ENCODE measurements at regions not wholly inside any gene's neighbourhood (a gene's known extent, or its start where the extent isn't known, plus 50 kb on each side); places are given as distances from the start of the nearest gene placed in this dataset.

DNA sequence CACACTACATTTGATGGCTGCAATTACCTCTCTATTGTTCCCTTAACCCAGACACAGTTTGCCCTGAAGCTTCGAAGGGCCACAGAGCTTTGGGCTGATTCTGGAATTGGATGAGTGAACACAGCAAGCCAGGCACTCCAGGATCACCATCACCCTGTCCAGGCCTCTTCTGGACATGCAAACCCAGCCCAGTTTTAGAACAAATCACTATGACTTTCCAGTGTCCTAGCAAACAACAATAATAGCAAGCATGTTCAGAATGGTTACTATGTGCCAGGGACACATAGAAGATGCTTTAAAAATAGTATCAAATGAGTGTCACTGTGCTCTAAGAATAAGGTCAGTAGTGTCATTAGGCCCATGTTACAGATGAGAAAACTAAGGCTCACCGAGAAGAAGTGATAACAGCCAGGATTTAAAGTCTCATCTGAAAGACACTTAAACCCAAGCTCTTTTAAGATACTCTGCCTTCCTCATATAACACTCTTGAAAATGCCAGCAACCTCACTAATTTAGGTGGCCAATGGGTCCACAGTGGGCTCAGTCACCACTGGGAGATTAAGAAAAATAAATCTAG lies 191.7 kb upstream of the STK17B start:
- DNase-seq: no peak

- DNase-seq: no peak
Observed at GRCh38 chr2:196365145-196365544, 193.8 kb upstream of the STK17B start.

- peak; percentile 65 for DNase-seq
Observed at GRCh38 chr2:196365923-196366322, 194.5 kb upstream of the STK17B start.

- no peak for DNase-seq
Observed at GRCh38 chr2:196367633-196368032, 196.3 kb upstream of the STK17B start.

- no peak for DNase-seq
Observed at GRCh38 chr2:196368546-196369225, 197.3 kb upstream of the STK17B start.

- no peak for DNase-seq
Observed at GRCh38 chr2:196369967-196370366, 198.6 kb upstream of the STK17B start.

GRCh38 chr2:196370381-196370780 lies 199.0 kb upstream of the STK17B start:
- no peak for DNase-seq

GRCh38 chr2:196372276-196372809 lies 201.0 kb upstream of the STK17B start:
- no peak for DNase-seq

DNA sequence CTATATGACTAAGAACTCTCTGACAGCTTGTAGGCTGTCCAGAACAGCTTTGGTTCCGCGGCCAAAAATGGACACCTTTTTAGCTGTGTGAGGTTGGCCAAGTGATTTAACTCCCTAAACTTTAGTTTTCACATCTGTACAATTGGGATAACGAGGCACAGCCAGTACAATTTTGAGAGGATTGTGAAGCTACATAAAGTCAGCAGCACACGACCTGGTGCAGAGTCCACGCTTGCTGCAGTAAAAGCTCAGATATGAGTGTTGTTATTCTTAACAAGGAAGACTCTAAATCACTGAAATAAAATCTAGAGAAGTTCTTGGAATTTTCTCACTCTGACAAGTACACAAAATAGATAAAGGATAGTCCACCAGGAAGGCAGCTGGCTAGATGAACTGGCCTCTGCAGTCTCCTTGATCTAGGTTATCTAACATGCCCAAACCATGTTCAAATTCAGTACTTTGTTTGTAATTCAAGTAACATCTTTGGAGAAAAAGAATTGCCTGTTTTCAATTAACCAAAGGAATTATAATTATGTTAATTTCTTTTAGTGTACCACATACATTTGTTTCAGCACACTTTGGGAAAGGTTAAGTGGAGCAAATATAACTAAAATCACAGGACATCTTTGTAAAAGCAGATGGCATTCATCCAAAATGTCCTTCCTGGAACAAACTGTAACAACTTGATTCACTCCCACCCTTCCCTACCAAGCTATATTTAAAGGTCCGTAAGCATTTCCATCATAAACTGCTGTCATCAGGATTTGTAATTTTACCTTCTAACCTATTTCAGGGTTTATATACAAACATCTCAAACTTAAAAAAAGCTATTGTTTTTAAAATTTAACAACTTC lies 201.7 kb upstream of the STK17B start:
- no peak for DNase-seq

DNA sequence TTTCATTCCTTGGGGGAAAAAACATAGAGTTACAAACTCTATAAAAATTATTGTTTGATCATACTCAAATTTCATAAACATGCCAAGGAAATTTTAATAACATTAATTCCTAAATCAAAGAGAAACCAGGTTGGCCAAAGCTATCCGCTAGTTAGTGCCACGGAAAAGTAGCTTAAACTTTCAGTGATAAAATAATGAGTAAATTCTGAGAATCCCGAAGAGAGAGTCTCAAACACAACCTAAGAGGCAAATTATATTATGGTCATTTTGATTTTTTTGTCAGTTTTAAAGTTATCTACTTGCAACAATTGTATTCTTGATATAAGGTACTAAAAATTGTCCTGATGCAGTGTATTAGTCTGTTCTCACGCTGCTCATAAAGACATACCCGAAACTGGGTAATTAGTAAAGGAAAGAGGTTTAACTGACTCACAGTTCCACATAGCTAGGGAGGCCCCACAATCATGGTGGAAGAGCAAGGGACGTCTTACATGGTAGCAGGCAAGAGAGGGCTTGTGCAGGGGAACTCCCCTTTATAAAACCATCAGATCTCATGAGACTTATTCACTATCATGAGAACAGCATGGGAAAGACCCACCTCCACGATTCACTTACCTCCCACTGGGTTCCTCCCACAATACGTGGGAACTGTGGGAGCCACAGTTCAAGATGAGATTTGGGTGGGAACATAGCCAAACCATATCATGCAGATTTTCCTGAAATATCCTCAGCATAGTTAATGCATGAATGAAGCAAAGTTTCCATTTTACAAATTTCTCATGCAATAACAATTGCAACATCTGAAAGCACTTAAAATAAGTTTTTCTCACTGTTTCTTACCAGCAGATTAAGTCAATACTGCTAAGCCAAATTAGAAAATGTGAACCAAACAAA lies 205.9 kb upstream of the STK17B start:
- DNase-seq: no peak

DNA sequence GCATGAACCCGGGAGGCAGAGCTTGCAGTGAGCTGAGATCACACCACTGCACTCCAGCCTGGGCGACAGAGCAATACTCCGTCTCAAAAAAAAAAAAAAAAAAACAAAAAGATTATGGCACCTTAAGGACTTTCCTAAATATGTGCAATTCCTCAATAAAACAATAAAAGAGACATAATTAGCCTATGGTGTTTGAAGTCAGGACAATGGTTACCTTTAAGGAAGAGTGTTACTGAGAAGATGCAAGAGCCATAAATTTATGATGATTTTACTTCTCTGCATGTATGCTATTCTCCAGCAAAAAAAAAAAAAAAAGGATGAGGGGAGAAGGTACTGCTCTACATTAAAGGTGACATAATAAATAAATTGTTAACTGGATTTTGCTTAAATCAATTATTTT lies 208.2 kb upstream of the STK17B start:
- DNase-seq: no peak

DNA sequence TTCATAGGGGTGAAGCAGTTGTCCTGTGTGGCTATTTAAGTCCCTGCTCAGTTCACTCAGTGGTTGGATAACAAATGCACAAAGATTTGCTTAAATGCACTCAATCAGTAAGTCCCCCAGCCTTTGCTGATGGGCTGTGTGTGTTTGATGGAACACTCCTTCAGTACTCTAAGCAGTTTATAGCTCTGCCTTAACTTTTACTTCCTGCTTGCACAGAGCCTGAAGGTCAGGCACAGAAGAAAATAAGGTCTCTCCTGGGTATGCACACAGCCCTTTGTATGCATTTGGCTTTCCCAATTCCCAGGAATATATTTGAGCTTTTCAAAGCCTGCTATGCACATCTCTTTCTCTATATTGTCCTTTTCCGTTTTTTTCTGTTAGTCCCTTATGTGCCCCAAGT lies 208.7 kb upstream of the STK17B start:
- DNase-seq: no peak

- DNase-seq: no peak
Observed at GRCh38 chr2:196380575-196380974, 209.2 kb upstream of the STK17B start.

DNA sequence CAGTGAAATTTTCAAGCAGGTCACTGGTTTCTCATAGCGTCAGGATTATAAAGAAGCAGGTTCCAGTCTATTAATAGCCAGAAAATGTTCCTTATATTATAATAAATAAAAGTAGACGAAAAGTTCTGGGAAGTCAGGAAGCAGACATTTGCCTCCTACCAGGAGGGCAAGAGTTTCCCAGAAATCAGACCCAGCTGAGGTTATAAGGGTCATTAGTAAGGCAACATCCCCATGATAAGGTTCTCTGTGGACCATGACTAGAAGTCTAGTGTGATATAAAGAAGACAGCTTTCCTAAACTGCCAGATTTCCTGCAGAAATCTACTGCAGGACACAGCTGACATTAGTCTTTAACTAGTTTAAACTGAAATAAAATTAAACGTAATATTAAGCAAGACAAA lies 210.1 kb upstream of the STK17B start:
- no peak for DNase-seq

GRCh38 chr2:196383799-196384198 lies 212.4 kb upstream of the STK17B start:
- DNase-seq: no peak

DNA sequence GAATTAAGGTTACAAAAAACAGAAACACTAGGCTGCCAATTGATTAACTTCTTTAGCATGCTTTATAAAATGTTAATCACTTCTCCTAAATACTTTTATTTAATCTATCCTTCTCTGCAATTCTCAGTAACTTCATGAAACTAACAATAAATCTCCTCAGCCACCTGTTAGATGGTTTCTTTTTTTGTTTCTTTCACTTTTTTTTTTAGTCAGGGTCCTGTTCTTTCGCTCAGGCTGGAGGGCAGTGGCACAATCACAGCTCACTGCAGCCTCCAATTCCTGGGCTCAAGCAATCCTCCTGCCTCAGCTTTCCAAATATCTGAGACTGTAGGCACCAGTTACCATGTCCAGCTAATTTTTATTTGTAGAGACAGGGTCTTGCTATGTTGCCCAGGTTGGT lies 213.4 kb upstream of the STK17B start:
- no peak for DNase-seq

DNA sequence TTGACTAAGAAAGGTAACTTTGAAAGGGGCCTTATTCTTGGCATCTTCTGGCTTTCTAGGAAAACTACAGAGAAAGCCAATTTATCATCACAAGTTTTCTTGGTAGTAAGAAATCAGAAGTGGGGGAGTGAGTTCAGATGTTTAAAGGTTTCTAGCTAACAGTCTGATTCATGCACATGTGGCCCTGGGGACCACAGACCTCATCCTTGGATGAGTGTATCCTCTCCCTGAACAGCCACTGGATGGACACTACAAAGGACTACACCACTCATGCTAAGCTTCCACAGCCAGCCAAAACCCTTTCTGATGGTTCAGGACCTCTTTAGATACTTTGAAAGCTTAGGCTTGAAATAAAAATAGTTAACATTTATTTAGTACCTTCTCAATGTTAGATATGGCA lies 218.3 kb upstream of the STK17B start:
- no peak for DNase-seq

- no peak for DNase-seq
Observed at GRCh38 chr2:196390243-196391148, 219.1 kb upstream of the STK17B start.

DNA sequence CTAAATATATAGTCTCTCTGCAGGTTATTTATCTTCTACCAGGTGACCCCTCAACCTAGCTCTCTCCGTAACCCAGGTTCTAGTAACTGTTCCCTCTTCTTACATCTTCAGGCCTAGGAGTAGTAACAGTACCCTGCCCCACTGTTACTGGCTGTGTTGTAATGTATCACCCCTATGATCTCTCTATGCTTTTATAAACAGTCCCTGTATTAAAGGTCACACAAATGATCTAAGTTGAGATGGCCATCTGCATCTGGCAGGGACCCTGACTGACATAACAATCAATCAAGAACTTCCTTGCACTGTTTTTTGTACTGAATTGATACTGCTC lies 219.7 kb upstream of the STK17B start:
- no peak for DNase-seq

DNA sequence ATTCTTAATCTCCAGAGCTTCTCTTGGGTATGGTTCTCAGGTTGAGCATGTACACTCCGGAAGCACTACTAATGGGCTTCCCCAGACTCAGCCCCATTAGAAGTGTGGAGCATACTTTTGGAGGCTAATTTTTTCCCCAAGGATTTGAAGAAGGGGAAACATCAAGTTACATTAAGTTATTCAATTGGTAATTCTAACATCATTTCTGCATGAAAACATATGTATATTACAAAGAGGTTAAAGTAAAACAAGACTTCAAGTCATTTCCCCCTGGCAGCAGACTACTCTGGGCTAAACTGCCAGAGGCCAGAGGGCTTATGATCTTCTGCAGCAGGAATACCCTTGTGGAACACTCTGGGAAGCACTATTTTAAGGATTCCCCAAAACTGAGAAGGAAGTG lies 227.7 kb upstream of the STK17B start:
- DNase-seq: no peak

DNA sequence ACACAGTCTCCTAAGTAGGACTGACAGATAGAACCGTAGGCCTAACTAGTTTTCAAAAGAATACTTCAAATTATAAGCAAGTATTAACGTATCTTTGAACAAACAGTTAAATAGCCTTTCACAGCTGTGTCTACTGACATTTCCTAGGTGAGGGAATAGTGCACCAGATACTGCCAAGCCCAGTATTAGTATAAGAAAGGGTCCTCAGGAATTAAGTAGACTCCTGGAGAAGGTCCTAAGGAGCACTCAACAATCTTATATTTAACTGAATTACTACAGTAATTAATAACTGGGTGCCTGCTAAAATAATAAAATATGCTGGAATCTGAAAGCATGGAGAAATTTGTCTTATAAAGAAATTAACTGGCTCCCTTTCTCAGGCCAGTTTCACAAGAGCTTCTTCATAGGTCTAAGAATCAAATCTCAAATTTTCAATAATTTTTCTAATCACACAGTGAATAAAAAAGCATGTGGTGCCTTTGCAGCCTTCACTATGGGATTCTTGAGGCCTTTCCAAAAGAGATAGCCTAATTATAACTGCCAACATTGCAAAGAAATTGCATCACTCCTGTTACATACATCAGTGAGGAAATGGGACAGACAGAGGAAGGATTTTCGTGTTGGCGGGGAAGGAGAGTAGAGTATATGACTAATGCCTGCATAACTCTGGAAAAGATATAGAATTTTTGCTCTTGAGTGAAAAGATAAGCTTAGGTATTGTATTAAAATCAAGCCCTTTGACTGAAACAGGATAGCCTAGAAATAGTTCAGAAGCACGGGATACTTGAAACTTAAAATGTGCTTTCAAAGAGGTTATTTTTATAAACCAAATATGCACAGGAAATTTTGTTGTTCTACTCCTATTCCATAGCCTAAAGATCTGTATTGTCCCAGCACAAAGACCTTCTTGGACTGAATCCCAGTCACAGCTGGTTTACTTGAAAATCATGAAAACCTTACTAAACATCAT lies 228.6 kb upstream of the STK17B start:
- DNase-seq: no peak
